ENCODE measurements at regions not wholly inside any gene's neighbourhood (a gene's known extent, or its start where the extent isn't known, plus 50 kb on each side); places are given as distances from the start of the nearest gene placed in this dataset.

- TF ChIP-seq EZH2 (IDR thresholded peaks at IDR 0.05; ENCODE audit: insufficient read depth, poor library complexity, severe bottlenecking), result no peak
- TF ChIP-seq EZH2phosphoT487 (IDR thresholded peaks at IDR 0.05; ENCODE audit: insufficient read depth, low read depth), result no peak
- in situ Hi-C loops (cut with MboI), result no loop called here
- no peaks in the 10 kb centered on the region for H3K9me3 ChIP-seq (ENCODE audit: low read depth)
Measured at GRCh38 chr15:97692301-97693015, 268.0 kb upstream of the ARRDC4 start.

GRCh38 chr15:97694456-97694855 lies 266.0 kb upstream of the ARRDC4 start:
- no peaks in the 10 kb centered on the region for H3K4me1 ChIP-seq (ENCODE audit: insufficient read depth)
- no peak overlapping the region for H2AFZ ChIP-seq
- TF ChIP-seq EZH2phosphoT487 (IDR thresholded peaks at IDR 0.05; ENCODE audit: insufficient read depth, low read depth), result no peak
- H3K27ac ChIP-seq, result no peak overlapping the region
- DNase-seq, result no peak
- no peaks in the 10 kb centered on the region for H4K20me1 ChIP-seq (ENCODE audit: insufficient read depth)
- no peaks in the 10 kb centered on the region for H3K27me3 ChIP-seq (replicated peaks; ENCODE audit: insufficient read depth)
- no peak overlapping the region for H3K4me2 ChIP-seq (ENCODE audit: unreplicated experiment)
- H3K4me3 ChIP-seq, result no peak overlapping the region
- in situ Hi-C loops (cut with MboI), result no loop called here
- no peaks in the 10 kb centered on the region for H3K9me2 ChIP-seq (ENCODE audit: insufficient read depth)
- H3F3A ChIP-seq (ENCODE audit: insufficient read depth), result no peaks in the 10 kb centered on the region
- H3K9ac ChIP-seq, result no peak overlapping the region
- no peaks in the 10 kb centered on the region for H3K79me2 ChIP-seq (ENCODE audit: insufficient read depth)
- no peaks in the 10 kb centered on the region for H3K9me3 ChIP-seq (ENCODE audit: low read depth)
- no peaks in the 10 kb centered on the region for H3K36me3 ChIP-seq (ENCODE audit: low read depth)
- WGBS, 2 experiments (ENCODE audit: low coverage in 1 of 2, low lambda C conversion rate in 2 of 2, missing lambda C conversion rate in 2 of 2), result 39 to 47% methylated on average over 7 of the region's 7 CpGs

More at GRCh38 chr15:97692301-97693015, 268.0 kb upstream of the ARRDC4 start:
- Histone ChIP-seq H3K79me2 (ENCODE audit: insufficient read depth) (no peaks in the 10 kb centered on the region), H3K4me2 (ENCODE audit: unreplicated experiment) (no peak overlapping the region), H3K9me2 (ENCODE audit: insufficient read depth) (no peaks in the 10 kb centered on the region), H3K9ac (no peak overlapping the region), H3F3A (ENCODE audit: insufficient read depth) (no peaks in the 10 kb centered on the region), H4K20me1 (ENCODE audit: insufficient read depth) (no peaks in the 10 kb centered on the region), H3K4me1 (ENCODE audit: insufficient read depth) (no peaks in the 10 kb centered on the region), H3K27ac (no peak overlapping the region), H3K36me3 (ENCODE audit: low read depth) (no peaks in the 10 kb centered on the region), H2AFZ (no peak overlapping the region), H3K27me3 (replicated peaks; ENCODE audit: insufficient read depth) (no peaks in the 10 kb centered on the region), H3K4me3 (no peak overlapping the region)
- 19 to 21% methylated on average over 17 of the region's 17 CpGs for WGBS, 2 experiments (ENCODE audit: low coverage in 1 of 2, low lambda C conversion rate in 2 of 2, missing lambda C conversion rate in 2 of 2)
- no peak for DNase-seq

- Histone ChIP-seq H2AFZ (no peak overlapping the region), H4K20me1 (ENCODE audit: insufficient read depth) (no peaks in the 10 kb centered on the region), H3F3A (ENCODE audit: insufficient read depth) (no peaks in the 10 kb centered on the region), H3K27me3 (replicated peaks; ENCODE audit: insufficient read depth) (no peaks in the 10 kb centered on the region), H3K4me1 (ENCODE audit: insufficient read depth) (no peaks in the 10 kb centered on the region), H3K9ac (no peak overlapping the region), H3K36me3 (ENCODE audit: low read depth) (no peaks in the 10 kb centered on the region), H3K9me2 (ENCODE audit: insufficient read depth) (no peaks in the 10 kb centered on the region), H3K79me2 (ENCODE audit: insufficient read depth) (no peaks in the 10 kb centered on the region), H3K9me3 (ENCODE audit: low read depth) (no peaks in the 10 kb centered on the region), H3K4me3 (no peak overlapping the region), H3K27ac (no peak overlapping the region), H3K4me2 (ENCODE audit: unreplicated experiment) (no peak overlapping the region)
- in situ Hi-C loops (cut with MboI), result no loop called here
- TF ChIP-seq EZH2 (IDR thresholded peaks at IDR 0.05; ENCODE audit: insufficient read depth, poor library complexity, severe bottlenecking) (no peak), EZH2phosphoT487 (IDR thresholded peaks at IDR 0.05; ENCODE audit: insufficient read depth, low read depth) (no peak)
- WGBS, 2 experiments (ENCODE audit: low coverage in 1 of 2, low lambda C conversion rate in 2 of 2, missing lambda C conversion rate in 2 of 2), result 29 to 33% methylated on average over 5 of the region's 5 CpGs
- DNase-seq, result no peak
Measured at GRCh38 chr15:97703400-97703799, 257.1 kb upstream of the ARRDC4 start.

GRCh38 chr15:97706059-97706458 lies 254.4 kb upstream of the ARRDC4 start:
- TF ChIP-seq EZH2 (IDR thresholded peaks at IDR 0.05; ENCODE audit: insufficient read depth, poor library complexity, severe bottlenecking), result no peak
- TF ChIP-seq EZH2phosphoT487 (IDR thresholded peaks at IDR 0.05; ENCODE audit: insufficient read depth, low read depth), result no peak
- Histone ChIP-seq H3K4me2 (ENCODE audit: unreplicated experiment) (no peak overlapping the region), H3K27ac (no peak overlapping the region), H3K9ac (no peak overlapping the region), H3K4me1 (ENCODE audit: insufficient read depth) (no peaks in the 10 kb centered on the region), H3K79me2 (ENCODE audit: insufficient read depth) (no peaks in the 10 kb centered on the region), H3K9me2 (ENCODE audit: insufficient read depth) (no peaks in the 10 kb centered on the region), H4K20me1 (ENCODE audit: insufficient read depth) (no peaks in the 10 kb centered on the region), H2AFZ (no peak overlapping the region), H3K4me3 (no peak overlapping the region), H3K27me3 (replicated peaks; ENCODE audit: insufficient read depth) (no peaks in the 10 kb centered on the region), H3F3A (ENCODE audit: insufficient read depth) (no peaks in the 10 kb centered on the region), H3K9me3 (ENCODE audit: low read depth) (no peaks in the 10 kb centered on the region), H3K36me3 (ENCODE audit: low read depth) (no peaks in the 10 kb centered on the region)
- in situ Hi-C loops (cut with MboI), result no loop called here
- 14 to 21% methylated on average over 1 of the region's 1 CpG for WGBS, 2 experiments (ENCODE audit: low coverage in 1 of 2, low lambda C conversion rate in 2 of 2, missing lambda C conversion rate in 2 of 2)
- no peak for DNase-seq

Data from GM23248 (cell line).